Effector CD8-positive, alpha-beta T cell (primary cell): ENCODE measurements at regions not wholly inside any gene's neighbourhood (a gene's known extent, or its start where the extent isn't known, plus 50 kb on each side); places are given as distances from the start of the nearest gene placed in this dataset.

ENCODE experiments used
- DNase-seq: peaks from one replicate; lab custom pipeline; 2025; lab: John Stamatoyannopoulos, UW

DNA sequence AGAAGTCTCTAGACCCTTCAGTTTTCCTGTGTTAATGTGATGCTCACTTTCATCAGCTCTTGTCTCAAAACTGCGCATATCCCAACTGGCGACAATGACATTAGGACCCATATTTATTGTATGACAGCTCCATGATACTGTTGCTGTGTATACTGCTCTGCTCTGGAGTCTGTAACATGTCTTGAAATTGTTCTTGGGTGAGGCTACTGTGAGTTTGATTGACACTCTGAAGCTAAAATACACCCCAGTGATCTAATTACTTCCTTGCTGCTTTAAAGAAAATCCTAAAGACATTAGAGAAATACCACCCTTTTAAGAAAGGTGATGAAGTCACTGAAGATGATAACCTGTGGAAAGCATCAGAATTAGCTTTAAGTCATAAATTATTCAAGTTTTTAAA is 1046.2 kb downstream of the KCNT2 start:
- no peak for DNase-seq

GRCh38 chr1:195550071-195550862 is 1058.0 kb downstream of the KCNT2 start:
- no peak for DNase-seq

DNA sequence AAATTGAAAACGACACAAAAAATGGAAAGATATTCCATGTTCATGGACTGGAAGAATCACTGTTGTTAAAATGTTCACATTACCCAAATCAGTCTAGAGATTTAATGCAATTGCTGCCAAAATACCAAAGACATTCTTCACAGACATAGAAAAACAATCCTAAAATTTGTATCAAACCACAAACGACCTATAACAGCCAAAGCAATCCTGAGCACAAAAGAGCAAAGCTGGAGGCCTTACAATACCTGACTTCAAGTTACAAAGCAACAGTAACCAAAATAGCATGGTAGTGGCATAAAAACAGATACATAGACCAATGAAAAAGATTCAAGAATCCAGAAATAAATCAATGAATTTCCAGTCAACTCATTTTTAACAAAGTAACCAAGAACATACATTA is 1077.3 kb downstream of the KCNT2 start:
- no peak for DNase-seq

GRCh38 chr1:195529881-195530280 is 1078.4 kb downstream of the KCNT2 start:
- no peak for DNase-seq

DNA sequence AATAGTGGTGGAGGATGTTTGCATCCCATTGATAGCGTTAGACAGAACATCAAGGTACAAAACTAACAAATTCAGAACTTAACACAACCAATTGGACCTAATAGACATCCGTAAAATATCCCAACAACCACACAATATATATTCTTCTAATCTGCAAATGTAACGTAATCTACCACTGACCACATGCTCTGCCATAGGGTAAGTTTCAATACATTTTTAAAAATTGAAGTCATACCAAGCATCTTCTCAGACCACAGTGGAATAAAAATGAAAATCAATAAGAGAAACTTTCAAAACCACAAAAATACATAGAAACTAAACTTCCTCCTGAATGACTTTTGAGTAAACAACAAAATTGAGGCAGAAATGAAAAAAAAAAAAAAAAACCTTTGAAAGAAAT is 1087.5 kb downstream of the KCNT2 start:
- DNase-seq: no peak

DNA sequence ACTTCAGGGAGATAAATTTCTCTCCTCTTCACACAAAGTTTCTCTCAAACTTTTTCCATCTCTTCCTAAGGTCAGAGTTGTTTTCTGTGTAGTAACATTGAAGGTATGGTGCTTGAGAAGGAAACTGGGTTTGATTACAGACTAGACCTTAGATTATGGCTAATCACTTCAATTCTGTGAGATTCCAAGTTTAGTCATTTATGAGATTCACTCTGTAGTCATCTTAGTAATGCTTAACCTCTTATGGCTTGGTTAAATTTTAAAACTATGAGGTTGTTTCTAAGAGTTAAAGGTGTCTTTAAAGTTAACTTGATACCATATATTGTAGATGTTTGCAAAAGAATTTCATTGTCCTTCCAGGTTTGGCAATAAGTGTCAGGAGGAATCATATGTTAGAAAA is 1092.2 kb downstream of the KCNT2 start:
- DNase-seq: no peak

DNA sequence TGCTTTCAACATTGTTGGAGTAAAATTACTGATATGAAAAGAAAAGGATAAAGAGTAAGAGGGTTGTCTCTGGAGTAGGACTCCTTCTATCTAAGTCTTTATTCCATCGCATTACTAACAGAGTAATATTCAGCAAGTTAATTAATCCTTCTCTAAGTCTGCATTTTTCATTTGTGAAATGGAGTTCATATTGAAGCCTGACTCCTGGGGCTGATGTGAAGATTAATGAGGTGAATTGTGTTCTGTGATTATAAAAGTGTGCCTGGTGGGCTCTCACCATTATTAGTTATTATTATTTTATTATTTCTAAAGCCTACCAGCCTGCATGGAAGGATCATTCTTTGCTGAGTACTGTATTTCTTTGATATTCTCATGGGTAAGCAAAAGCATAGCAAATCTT is 1096.7 kb downstream of the KCNT2 start:
- no peak for DNase-seq

DNA sequence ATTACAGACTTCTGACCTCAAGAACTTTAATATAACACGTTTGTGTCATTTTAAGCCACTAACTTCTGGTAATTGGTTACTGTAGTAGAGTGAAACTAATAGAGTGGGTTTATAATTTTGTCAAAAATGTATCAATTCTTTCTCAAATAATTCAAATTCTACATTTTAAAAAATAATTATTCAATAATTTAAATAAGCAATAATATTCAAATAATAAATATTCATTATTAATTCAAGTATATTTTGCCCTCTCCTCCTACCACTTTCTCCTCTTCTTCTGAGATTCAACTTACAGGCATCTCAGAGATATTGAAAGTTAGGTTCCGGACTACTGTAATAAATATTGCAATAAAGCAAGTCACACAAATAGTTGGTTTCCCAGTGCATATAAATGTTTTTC is 1107.1 kb downstream of the KCNT2 start:
- DNase-seq: no peak

- no peak for DNase-seq
Measured at GRCh38 chr1:195495720-195496635, 1112.3 kb downstream of the KCNT2 start.

DNA sequence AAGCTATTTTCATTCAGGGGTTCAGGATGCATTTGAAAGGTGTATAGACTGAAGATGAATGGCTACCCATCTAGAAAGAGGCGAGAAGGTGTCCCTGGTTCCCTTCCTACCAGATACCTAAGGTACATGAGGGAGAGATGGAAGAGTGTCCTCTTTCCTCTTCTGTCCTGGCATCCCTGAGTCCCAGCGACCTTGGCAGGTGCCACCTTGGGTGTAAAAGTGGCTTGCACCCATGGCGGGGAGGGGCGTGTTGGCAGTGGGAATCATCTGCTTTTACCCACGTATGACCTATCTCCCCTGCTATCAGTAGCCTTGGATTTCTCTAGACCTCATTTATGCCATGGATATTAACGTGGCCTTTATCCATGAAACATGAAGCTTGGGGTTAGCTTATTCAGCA is 1126.1 kb downstream of the KCNT2 start:
- no peak for DNase-seq

DNA sequence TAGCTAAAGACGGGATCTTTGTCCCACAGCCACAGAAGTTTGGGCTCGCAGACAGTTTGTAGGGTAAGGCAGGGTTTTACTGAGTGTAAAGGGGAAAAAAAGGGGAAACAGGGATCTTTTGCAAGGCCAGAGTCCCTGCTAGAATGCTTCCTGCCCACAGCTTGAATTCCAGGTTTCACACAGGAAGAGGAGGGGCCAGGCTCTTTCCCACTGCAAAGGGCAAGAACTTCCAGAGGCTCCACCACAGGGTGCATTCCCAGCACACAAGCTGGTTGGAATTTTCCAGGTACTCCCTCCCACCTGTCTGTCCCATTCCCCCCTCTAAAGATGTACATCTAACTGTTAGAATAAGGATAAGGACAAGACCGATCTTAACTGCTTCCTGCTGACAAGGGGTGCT is 1126.9 kb downstream of the KCNT2 start:
- DNase-seq: no peak

DNA sequence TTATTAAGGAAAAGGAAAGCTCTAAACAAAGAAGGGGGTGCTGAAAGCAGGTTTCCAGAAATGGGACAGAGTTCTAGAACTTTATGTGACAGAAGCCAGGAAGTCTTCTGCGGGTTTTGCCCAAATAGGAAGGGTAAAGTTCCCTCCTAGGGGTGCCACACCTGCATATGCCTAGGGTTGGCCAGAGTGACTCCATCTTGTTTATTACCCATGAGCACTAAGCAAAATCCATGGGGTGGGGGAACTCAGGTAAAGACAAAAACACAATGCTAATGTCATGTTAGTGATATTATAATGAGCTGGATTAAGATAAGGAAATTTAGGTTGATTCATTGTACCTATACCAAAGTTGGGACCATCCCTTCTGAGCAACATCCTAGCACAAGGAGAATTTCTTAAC is 1132.7 kb downstream of the KCNT2 start:
- no peak for DNase-seq

GRCh38 chr1:195472291-195472690 is 1135.9 kb downstream of the KCNT2 start:
- DNase-seq: no peak

DNA sequence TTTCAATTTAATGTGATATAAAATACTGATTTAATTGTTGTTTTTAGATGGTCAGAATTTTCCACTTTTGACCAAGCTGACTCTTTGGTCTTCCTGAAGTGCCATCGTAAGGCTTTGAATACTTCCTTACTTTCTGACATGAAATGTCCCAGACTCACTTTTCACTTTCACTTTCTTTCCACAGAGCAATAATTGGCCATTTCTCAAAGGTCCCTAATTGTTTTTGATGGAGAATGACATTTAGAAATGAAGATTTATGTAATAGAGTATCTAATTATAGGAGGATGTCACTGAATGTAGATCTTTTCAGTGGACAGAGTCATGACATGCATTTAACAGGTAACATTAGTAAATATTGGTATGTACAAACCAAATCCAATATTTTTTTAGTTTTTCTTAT is 1141.6 kb downstream of the KCNT2 start:
- no peak for DNase-seq

DNA sequence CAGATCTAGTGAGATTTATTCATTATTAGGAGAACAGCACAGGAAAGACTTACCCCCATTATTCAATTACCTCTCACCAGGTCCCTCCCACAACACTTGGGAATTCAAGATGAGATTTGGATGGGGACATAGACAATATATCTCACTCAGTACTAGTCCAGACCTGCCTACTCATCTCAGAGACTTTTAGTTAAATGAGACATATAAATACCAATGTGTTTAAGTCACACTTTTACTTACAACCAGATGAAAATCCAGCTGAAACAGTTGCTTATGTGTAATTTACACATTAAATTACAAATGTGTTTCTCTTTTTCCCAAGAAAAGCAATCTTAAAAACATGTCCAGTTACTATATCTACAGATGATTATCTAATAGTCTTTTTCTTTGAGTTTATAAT is 1145.6 kb downstream of the KCNT2 start:
- DNase-seq: no peak

DNA sequence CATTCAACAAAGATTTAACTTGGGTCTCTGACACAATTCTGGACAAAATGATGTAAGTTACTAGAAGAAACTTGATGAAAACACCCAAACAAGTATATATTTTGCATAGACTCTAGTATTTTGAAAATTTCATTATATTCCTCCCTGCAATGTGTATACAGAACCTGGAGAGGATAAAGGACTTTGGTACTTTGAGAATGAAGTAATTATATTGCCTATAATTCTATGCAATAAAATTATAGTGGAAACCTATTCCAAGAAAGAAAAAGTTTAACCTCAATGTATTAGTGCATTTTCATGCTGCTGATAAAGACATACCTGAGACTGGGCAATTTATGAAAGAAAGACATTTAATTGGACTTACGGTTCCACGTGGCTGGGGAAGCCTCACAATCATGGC is 1146.1 kb downstream of the KCNT2 start:
- DNase-seq: no peak

DNA sequence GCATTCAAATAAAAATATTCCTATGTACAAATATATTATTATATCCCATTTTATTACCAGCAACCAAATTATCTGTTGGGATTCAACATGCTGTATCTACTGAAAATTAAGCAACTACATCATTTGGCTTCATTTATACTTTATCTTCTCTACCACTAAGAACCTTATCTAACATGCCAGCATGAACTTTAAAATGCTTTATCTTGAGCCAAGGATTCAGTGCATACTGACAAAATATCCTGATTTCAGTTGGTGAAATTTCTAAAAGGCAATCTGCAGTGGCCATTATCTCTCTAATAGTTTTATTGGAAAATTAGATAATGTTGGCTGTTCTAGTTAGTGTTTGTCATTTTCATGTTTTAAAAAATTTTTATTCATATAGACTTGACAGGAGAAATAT is 1149.9 kb downstream of the KCNT2 start:
- no peak for DNase-seq

GRCh38 chr1:195450794-195451193 is 1157.4 kb downstream of the KCNT2 start:
- no peak for DNase-seq

GRCh38 chr1:195439661-195440060 is 1168.6 kb downstream of the KCNT2 start:
- no peak for DNase-seq

- DNase-seq: no peak
Measured at GRCh38 chr1:195434566-195435203, 1173.6 kb downstream of the KCNT2 start.

DNA sequence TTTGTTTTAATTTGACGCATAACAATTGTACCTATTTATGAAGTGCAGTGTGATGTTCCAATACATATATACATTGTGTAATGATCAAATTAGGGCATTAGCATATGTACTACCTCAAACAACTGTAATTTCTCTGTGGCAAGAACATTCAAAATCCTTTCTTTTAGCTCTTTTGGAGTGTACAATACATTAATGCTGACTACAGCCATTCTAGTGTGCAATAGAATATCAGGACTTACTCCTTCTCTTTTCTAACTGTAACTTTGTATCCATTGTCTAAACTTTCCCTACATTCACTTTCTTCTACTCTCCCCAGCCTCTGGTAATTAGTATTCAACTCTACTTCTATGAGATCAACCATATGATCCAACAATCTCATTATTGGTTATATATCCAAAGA is 1177.4 kb downstream of the KCNT2 start:
- DNase-seq: no peak

DNA sequence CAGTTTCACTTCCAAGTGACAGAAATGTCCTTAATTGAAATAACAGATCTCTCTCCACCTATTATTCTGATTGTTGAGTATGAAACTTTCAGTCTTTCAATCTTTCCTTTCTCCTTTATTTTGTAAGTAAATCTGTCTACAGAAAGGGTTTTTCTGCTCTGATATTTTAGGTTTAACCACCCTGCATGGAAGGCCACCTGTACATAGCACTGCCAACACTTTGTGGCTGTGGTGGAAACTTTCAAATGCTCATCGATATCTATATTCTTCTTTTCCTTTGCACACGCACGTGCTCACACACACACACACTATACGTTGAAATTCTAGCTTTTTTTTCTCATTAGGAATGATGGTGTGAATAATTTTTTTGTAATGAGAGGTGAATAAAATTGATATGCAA is 1179.3 kb downstream of the KCNT2 start:
- DNase-seq: no peak

GRCh38 chr1:195415584-195415983 is 1192.7 kb downstream of the KCNT2 start:
- DNase-seq: no peak
